AG09319 (cell line): ENCODE measurements at regions not wholly inside any gene's neighbourhood (a gene's known extent, or its start where the extent isn't known, plus 50 kb on each side); places are given as distances from the start of the nearest gene placed in this dataset.

Experiments
- DNase-seq: peaks from one replicate; pipeline ENCODE4 v3.0.0-alpha.2; 2010; ENCODE audit warnings: low read depth; ENCODE audit errors: extremely low read depth
- TF ChIP-seq, protein P1 (sequence below): IDR thresholded peaks from 2 replicates; pipeline ENCODE4 v1.5.1; 2011; ENCODE audit warnings: low read depth, mild to moderate bottlenecking, inconsistent platforms, low read length, moderate library complexity

DNA sequence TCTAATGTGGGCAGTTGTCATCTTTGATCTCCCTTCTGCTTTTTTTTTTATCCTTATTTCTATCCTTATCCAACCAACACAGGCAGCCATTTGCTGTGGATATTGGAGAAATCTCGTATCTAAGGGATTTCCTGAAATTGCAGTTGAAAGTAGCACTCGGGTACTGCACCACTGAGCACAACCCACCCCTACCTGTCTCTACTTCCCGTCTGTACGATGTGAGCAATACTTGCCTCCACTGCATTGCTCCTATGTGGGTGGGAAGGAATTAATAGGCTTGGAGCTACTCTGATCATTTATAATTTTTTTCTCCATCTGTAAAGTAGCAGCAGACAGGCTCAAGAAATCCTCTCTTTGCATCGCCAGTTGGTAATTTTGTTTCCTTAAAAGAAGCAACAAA lies 300.4 kb downstream of the SNAPC1 start:
- no peak for DNase-seq
- TF ChIP-seq, protein P1, sequence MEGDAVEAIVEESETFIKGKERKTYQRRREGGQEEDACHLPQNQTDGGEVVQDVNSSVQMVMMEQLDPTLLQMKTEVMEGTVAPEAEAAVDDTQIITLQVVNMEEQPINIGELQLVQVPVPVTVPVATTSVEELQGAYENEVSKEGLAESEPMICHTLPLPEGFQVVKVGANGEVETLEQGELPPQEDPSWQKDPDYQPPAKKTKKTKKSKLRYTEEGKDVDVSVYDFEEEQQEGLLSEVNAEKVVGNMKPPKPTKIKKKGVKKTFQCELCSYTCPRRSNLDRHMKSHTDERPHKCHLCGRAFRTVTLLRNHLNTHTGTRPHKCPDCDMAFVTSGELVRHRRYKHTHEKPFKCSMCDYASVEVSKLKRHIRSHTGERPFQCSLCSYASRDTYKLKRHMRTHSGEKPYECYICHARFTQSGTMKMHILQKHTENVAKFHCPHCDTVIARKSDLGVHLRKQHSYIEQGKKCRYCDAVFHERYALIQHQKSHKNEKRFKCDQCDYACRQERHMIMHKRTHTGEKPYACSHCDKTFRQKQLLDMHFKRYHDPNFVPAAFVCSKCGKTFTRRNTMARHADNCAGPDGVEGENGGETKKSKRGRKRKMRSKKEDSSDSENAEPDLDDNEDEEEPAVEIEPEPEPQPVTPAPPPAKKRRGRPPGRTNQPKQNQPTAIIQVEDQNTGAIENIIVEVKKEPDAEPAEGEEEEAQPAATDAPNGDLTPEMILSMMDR = no peak

DNA sequence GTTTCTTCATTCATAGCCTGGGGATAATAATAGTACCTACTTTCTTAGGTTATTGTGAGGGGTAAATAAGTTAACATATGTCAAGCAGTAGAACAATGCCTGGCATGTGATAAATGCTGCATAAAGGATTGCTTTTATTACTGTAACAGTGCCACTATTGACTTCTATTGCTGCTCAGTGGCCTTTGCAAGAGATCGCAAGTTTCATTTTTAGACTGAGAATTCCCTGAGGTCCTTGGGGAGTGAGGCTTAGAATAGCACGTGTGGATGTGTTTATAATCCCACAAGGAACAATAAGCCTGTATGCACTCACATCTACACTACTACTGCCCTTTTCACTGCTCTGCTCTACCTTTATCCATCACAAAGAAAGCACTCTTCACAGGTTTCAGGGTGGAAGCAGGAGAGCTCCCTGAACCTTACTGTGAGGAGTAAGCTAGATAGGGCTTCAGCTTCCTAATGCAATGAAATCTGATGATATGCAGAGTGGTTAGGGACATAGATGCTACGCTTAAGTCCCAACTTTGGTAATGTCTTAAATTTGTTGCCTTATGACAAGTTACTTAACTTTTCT lies 302.6 kb downstream of the SNAPC1 start:
- DNase-seq = no peak

DNA sequence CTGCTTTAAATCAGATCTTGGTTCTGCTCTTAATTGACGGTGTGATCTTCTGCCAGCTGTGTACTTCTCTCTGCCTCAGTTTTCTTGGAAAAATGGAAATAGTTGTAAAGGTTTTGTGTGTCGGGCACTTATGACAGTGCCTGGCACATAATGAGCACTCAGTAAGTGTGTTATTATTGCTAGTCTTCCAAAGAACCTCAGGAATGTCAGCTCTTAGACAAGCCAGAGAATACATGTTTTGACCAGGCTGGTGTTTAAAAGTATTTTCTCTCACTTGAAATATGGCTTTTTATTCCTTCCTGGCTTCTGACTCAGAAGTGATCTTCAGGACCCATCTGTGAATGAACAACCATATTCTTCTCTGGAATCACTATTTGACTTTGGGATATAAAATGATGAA lies 304.1 kb downstream of the SNAPC1 start:
- TF ChIP-seq, protein P1 = no peak
- no peak for DNase-seq

More for the DNA sequence above, 302.6 kb downstream of the SNAPC1 start:
- TF ChIP-seq, protein P1 = no peak

DNA sequence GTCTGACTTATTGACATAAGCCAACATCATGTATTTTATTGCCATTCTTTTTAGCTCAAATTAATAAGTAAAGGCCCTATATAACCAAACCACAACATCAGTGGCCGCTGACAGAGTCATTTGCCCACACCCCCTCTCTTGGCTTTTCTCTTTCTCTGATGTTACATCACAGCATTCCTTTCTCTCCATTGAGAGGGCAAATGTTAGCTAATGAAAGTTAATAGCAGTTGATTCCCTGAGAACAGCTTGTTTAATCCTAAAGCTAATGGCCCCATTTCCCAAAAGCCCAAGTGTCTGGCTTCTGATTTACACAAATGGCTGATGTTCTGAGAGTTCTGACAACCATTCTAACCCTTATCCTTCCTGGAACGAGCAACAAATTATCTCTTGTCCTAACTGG lies 308.8 kb downstream of the SNAPC1 start:
- DNase-seq = no peak

DNA sequence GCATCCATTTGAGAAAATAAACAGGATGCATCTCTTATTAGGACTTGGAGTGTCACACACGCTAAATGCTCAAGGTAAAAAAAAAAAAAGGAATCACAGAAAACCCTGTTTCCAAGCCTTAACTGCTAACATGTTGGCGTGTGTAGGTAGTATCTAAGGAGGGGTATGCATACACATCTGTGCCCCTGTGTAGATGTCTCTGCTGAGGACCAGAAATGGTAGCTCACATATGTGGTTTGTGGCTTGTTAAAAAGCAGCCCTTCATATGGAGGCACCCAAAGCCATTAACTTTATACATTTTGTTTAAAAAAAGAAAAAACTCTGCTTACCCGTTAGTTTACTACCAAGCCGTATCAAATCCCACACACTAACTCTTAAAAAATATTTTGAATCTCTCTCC lies 314.1 kb downstream of the SNAPC1 start:
- TF ChIP-seq, protein P1 = no peak
- DNase-seq = no peak

More for the DNA sequence above, 308.8 kb downstream of the SNAPC1 start:
- TF ChIP-seq, protein P1 = no peak

DNA sequence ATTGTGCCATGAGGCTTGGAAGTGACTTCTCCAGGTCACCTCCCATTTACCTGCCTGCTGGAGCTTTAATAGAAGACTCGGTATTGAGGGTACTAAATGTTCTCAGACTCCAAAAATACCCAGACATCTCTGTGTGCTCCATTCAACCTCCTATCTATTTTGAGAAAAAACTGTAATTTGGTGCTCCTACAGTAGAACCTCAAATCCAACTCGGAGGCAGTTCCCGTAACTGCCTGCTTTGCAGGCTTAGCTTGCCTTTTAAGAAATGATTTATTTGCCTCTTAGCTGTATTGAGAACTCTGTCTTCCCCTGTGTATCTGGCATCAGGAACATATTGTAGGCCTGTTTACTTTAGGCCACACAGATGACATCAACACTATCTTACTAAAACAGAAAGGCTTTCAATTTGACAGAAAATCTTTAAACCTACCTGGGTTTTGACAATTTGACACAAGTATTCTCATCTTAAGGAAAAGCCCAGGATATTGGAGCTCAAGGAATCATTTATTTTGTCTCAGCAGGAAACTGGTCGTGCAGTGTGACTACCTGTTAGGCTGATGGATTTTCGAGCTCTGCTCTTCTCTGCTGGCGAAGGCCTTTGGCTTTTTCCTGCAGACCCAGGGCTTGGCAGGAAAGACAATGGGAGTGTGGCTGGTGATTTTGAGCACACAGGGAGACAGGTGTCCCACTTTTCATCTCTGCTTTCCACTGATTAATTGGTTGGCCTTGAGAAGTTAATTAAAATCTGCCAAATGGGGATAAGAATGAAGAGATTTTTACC lies 314.8 kb downstream of the SNAPC1 start:
- no peak for DNase-seq
- TF ChIP-seq, protein P1 = no peak

DNA sequence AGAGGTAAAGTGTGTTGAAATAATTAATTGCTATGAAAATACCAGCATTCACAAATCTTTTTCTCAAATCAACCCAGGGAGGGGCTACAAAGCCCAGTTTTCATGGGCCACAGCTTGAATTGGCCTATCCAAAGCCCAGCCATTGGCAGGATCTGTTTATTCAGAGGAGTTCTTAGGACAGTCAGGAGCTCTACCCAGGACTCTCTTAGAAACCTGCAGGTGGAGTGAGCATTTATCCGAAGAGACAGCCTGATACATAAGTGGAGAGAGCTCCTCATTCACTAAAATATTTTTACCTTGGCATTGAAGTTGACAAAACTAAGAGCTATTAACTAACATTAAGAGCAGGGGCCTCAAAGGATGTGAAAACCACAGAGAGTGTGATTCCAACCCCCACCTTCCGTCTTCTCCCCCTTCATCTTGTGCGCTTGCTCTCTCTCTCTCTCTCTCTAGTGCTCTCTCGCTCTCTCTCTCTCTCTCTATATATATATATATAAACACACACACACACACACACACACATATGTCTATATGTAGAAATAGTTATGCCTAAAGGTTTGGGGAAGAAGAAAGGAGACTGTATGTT lies 315.5 kb downstream of the SNAPC1 start:
- no peak for DNase-seq
- TF ChIP-seq, protein P1 = no peak
